PC-9 (cell line): ENCODE measurements at regions not wholly inside any gene's neighbourhood (a gene's known extent, or its start where the extent isn't known, plus 50 kb on each side); places are given as distances from the start of the nearest gene placed in this dataset.

ENCODE experiments used
- BruUV-seq: library from RNA; stranded (reverse); fragments of 400-500 nt; replicated peaks from 2 replicates; lab custom pipeline; 2021; lab: Mats Ljungman, UMichigan
- CTCF ChIA-PET: fragments of 300-600 bp; sonication (Branson Sonifier 250); formaldehyde crosslinking; loops from one replicate; lab custom pipeline; 2022; ENCODE audit warnings: antibody characterized with exemption; lab: Charles Lee
- POLR2A ChIA-PET: fragments of 300-600 bp; sonication (Branson Sonifier 250); formaldehyde crosslinking; loops from one replicate; lab custom pipeline; 2022; ENCODE audit warnings: antibody characterized with exemption; ENCODE audit not compliant: unreplicated experiment; lab: Charles Lee
- DNase-seq, 2 experiments: peaks; one replicate each; pipeline versions ENCODE4 v3.0.0 to v3.0.0-alpha.2; 2015 to 2022; ENCODE audit warnings: mixed read lengths in 1 of 2
- H2AFZ ChIP-seq: fragments of 200-600 bp; sonication (generic); 2 replicates; pipeline ENCODE4 v1.8.1; 2017; ENCODE audit warnings: antibody characterized with exemption
- H3F3A ChIP-seq: fragments of 200-600 bp; sonication (generic); 2 replicates; pipeline ENCODE4 v1.8.1; 2017; ENCODE audit warnings: antibody characterized with exemption, mild to moderate bottlenecking, low read depth; ENCODE audit not compliant: insufficient read depth
- H3K27ac ChIP-seq: fragments of 200-600 bp; sonication (generic); 2 replicates; pipeline ENCODE4 v1.6.1; 2016; ENCODE audit warnings: mixed run types
- H3K27me3 ChIP-seq: fragments of 200-600 bp; sonication (generic); 2 replicates; pipeline ENCODE4 v1.6.1; 2016; ENCODE audit warnings: low read depth, mixed run types; ENCODE audit not compliant: insufficient read depth
- H3K36me3 ChIP-seq: fragments of 200-600 bp; sonication (generic); 2 replicates; pipeline ENCODE4 v1.6.1; 2016; ENCODE audit warnings: low read depth, mixed run types
- H3K4me1 ChIP-seq: fragments of 200-600 bp; sonication (generic); replicated peaks from 2 replicates; pipeline ENCODE4 v1.6.1; 2016; ENCODE audit warnings: mixed run types; ENCODE audit not compliant: insufficient read depth
- H3K4me2 ChIP-seq: fragments of 200-600 bp; sonication (generic); 2 replicates; pipeline ENCODE4 v1.6.1; 2017; ENCODE audit warnings: mixed run types
- H3K4me3 ChIP-seq: fragments of 200-600 bp; sonication (generic); 2 replicates; pipeline ENCODE4 v1.6.1; 2016; ENCODE audit warnings: mixed run types
- H3K79me2 ChIP-seq: fragments of 200-600 bp; sonication (generic); 2 replicates; pipeline ENCODE4 v1.6.1; 2017; ENCODE audit warnings: low read depth, mixed run types
- H3K9me2 ChIP-seq: fragments of 200-600 bp; sonication (generic); 2 replicates; pipeline ENCODE4 v1.8.1; 2017; ENCODE audit warnings: mild to moderate bottlenecking; ENCODE audit not compliant: insufficient read depth
- H3K9me3 ChIP-seq: fragments of 200-600 bp; sonication (generic); 2 replicates; pipeline ENCODE4 v1.8.1; 2016; ENCODE audit warnings: low read depth; ENCODE audit not compliant: insufficient read depth
- H4K20me1 ChIP-seq: fragments of 200-600 bp; sonication (generic); 2 replicates; pipeline ENCODE4 v1.8.1; 2017; ENCODE audit not compliant: insufficient read depth
- EZH2 ChIP-seq: fragments of 200-600 bp; sonication (generic); IDR thresholded peaks from 2 replicates; pipeline ENCODE4 v1.8.0; 2017; ENCODE audit warnings: antibody characterized with exemption, low read depth
- intact Hi-C: fragments of 100-400 bp; cut with micrococcal nuclease; formaldehyde crosslinking; loops from one replicate; pipeline ENCODE4 v1.10.0; 2022; ENCODE audit not compliant: unreplicated experiment
- TF ChIP-seq, protein P1 (sequence below): fragments of 200-600 bp; sonication (generic); conservative IDR thresholded peaks from 2 replicates; pipeline ENCODE4 v1.6.1; 2017; ENCODE audit warnings: mixed run types, antibody characterized with exemption, mild to moderate bottlenecking, moderate library complexity

DNA sequence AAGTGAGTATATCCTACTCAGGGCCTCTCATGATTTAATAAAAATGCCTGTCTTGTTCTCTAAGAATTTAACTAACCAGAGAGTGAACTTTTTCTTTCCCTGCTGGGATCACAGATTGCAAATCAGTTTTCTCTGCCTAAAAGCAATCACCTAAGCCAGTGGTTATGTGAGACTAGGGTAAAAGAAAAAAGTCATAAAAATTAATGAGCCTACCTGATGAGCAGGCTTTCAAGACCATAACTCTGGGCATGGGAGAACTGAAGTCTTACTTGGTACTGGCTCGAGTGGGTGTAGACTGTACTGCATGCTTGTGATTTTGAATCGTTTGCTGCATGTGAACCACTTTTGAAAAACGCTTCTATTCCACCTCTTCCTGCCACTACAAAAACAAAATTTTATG, 1677.0 kb upstream of the LRRTM1 start:
- Histone ChIP-seq H3K4me1 (no peaks in the 10 kb centered on the region), H3K36me3 (no peaks in the 10 kb centered on the region), H3K9me3 (no peaks in the 10 kb centered on the region), H3K9me2 (no peaks in the 10 kb centered on the region), H3K27ac (no peak overlapping the region), H3K4me2 (no peak overlapping the region), H3K27me3 (no peaks in the 10 kb centered on the region), H3F3A (no peaks in the 10 kb centered on the region), H4K20me1 (no peaks in the 10 kb centered on the region), H3K79me2 (no peaks in the 10 kb centered on the region), H2AFZ (no peak overlapping the region), H3K4me3 (no peak overlapping the region)
- intact Hi-C loops: no loop called here
- no TSS peak for BruUV-seq
- CTCF ChIA-PET: no interaction called here
- DNase-seq: no peak
- POLR2A ChIA-PET: no interaction called here
- TF ChIP-seq EZH2: no peak
- TF ChIP-seq, protein P1, sequence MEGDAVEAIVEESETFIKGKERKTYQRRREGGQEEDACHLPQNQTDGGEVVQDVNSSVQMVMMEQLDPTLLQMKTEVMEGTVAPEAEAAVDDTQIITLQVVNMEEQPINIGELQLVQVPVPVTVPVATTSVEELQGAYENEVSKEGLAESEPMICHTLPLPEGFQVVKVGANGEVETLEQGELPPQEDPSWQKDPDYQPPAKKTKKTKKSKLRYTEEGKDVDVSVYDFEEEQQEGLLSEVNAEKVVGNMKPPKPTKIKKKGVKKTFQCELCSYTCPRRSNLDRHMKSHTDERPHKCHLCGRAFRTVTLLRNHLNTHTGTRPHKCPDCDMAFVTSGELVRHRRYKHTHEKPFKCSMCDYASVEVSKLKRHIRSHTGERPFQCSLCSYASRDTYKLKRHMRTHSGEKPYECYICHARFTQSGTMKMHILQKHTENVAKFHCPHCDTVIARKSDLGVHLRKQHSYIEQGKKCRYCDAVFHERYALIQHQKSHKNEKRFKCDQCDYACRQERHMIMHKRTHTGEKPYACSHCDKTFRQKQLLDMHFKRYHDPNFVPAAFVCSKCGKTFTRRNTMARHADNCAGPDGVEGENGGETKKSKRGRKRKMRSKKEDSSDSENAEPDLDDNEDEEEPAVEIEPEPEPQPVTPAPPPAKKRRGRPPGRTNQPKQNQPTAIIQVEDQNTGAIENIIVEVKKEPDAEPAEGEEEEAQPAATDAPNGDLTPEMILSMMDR: no peak

DNA sequence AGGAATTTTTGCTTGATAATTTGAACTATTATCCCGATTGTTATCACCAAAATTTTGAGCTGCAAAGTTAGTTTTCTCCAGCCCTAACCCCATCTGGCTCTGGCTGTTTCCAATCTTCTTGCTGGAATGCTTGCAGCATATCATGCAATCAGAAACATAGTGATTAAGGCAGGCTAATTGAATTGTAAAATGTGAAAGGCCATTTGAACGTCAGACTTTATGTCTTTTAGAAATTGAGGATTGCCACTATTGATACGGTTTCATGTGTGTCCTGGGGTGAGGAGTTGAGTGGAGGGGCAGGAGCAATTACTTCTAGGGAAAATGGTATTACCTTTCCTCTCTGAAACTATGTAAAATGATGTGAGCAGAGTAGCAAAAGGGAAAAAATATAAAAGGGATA, 1674.5 kb upstream of the LRRTM1 start:
- CTCF ChIA-PET: no interaction called here
- intact Hi-C loops: no loop called here
- H3K27ac ChIP-seq: no peak overlapping the region
- TF ChIP-seq EZH2: no peak
- TF ChIP-seq, protein P1: no peak
- H3K36me3 ChIP-seq: no peaks in the 10 kb centered on the region
- POLR2A ChIA-PET: no interaction called here
- H3K27me3 ChIP-seq: no peaks in the 10 kb centered on the region
- H3K4me1 ChIP-seq: no peaks in the 10 kb centered on the region
- H3K9me3 ChIP-seq: no peaks in the 10 kb centered on the region
- H3F3A ChIP-seq: no peaks in the 10 kb centered on the region
- no peaks in the 10 kb centered on the region for H3K9me2 ChIP-seq
- H2AFZ ChIP-seq: no peak overlapping the region
- no peak overlapping the region for H3K4me3 ChIP-seq
- DNase-seq: no peak
- no peaks in the 10 kb centered on the region for H3K79me2 ChIP-seq
- H4K20me1 ChIP-seq: no peaks in the 10 kb centered on the region
- no TSS peak for BruUV-seq
- no peak overlapping the region for H3K4me2 ChIP-seq

- POLR2A ChIA-PET: no interaction called here
- Histone ChIP-seq H3K9me3 (no peaks in the 10 kb centered on the region), H3K27me3 (no peaks in the 10 kb centered on the region), H3F3A (no peaks in the 10 kb centered on the region), H3K27ac (no peak overlapping the region), H3K4me3 (no peak overlapping the region), H4K20me1 (no peaks in the 10 kb centered on the region), H3K79me2 (no peaks in the 10 kb centered on the region), H3K36me3 (no peaks in the 10 kb centered on the region), H2AFZ (no peak overlapping the region), H3K4me2 (no peak overlapping the region), H3K4me1 (no peaks in the 10 kb centered on the region), H3K9me2 (no peaks in the 10 kb centered on the region)
- no TSS peak for BruUV-seq
- no peak for DNase-seq
- CTCF ChIA-PET: no interaction called here
- TF ChIP-seq EZH2: no peak
- TF ChIP-seq, protein P1: no peak
- intact Hi-C loops: no loop called here
Measured at GRCh38 chr2:81976998-81977397, 1672.4 kb upstream of the LRRTM1 start.
